ENCODE measurements at regions not wholly inside any gene's neighbourhood (a gene's known extent, or its start where the extent isn't known, plus 50 kb on each side); places are given as distances from the start of the nearest gene placed in this dataset.

- DNase-seq (ENCODE audit: low read depth) = no peak
Measured at GRCh38 chr11:119520400-119520799, 97.4 kb upstream of the THY1 start.

- DNase-seq (ENCODE audit: low read depth) = no peak
Measured at GRCh38 chr11:119519796-119520195, 96.8 kb upstream of the THY1 start.

DNA sequence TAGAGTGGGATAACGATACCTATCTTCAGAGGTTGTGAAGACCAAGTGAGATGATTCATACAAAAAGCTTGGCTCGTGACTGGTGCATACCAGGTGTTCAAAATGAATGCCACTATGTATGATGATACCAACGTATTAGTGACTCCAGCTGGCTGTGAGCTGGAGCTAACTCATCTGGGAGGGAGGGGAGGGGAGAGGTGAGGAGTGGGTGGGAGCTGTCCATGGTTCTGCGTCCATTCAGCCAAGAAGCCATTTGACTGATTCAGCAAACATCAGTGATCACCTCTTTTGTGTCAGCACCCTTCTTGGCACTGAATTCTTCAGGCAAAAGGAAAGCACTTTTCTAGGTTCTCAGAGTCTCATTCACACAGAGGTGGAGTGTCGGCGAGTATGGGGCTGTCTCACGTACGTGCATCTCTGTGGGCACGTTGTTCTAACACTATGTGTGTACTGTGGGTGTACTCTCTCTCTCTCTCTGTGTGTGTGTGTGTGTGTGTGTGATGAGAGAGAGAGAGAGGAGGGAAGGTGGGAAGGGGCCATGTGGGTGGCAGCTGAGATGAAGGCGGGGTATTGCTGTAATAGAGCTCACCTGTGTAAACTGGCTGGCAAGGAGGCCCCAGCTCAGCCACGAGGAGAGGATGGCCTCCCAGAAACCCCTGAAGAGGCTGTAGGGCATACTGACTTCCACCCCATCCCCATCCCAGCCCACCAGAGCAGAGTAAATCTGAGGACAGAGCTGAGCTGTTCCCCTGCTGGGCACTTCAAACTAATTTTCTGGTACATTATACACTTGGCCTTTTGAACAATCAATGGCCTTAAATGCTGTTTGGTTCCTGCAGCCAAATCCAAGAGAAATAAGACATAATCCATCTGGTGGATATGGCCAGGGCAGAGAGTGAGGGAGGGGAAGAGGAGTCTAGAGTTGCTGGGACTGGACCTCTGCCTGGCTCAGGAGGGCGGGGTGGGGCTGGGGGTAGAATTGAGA lies 96.1 kb upstream of the THY1 start:
- no peak for DNase-seq (ENCODE audit: low read depth)

GRCh38 chr11:119515771-119516400 lies 92.9 kb upstream of the THY1 start:
- no peak for DNase-seq (ENCODE audit: low read depth)

DNA sequence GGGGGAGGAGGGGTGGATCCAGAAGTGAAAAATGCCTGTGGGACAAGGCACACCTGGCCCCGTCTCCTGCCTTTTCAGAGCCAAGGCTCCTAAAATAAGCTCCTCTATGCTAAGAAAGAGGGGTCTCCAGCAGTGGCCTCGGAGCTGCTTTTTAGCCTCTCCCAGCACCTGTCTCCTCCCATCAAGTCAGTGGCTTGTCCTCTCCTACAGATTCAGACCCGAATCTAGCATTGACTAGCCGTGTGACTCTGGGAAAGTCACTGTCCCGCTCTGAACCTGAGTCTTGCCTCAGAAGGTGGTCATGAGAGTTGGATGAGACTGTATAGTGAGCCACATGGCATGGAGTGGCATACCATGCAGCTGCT lies 90.8 kb upstream of the THY1 start:
- no peak for DNase-seq (ENCODE audit: low read depth)

DNA sequence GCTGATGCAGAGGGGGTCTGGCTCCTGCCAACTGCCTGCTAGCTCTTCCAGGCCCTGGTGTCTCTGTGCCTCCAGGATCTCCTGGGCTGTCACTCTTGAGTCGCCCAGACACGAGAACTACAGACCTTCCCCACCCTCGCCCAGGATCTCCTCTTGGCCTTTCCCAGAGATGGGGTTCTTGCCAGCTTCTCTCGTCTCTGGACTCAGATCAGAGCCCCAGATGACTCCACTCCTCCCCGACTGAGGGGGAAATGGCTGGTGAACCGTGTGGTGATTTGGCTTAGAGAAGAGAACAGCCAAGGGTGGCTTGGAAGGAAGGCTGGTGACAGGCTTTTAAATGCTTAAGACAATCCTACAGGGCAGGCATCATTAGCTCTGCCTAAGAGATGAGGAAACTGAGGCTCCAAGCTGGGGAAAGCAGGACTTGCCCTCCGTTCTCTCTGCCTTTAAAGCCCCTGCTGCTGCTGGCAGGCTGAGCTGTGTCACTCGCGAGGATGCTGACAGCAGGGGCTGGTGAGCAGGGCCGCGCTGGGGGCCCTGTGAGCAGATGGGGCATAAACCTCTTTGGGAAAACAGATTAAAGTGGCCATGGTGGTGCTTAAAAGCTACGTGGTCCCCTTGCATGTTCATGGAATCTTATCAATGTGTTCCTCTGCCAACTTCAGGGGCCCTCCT lies 90.3 kb upstream of the THY1 start:
- no peak for DNase-seq (ENCODE audit: low read depth)

DNA sequence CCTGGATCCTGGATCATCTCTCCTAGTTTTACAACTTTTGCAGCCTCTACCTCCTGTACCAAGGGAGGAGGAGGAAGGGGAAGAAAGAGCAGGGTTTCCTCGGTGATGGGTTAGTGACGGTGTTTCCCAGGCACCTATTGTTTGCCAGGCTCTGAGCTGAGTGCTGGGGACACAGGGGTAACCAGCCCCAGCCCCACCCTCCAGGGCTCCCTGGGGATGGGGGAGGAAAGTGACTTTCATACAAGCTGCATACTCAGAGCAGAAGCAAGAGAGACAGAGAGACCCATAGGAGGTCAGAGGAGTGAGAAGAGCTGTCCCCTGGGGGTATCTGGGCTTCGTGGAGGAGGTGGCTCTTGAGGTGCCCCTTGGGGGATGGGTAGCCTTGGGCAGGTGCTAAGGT lies 89.4 kb upstream of the THY1 start:
- DNase-seq (ENCODE audit: low read depth) = no peak

GRCh38 chr11:119511614-119512306 lies 88.8 kb upstream of the THY1 start:
- no peak for DNase-seq (ENCODE audit: low read depth)

DNA sequence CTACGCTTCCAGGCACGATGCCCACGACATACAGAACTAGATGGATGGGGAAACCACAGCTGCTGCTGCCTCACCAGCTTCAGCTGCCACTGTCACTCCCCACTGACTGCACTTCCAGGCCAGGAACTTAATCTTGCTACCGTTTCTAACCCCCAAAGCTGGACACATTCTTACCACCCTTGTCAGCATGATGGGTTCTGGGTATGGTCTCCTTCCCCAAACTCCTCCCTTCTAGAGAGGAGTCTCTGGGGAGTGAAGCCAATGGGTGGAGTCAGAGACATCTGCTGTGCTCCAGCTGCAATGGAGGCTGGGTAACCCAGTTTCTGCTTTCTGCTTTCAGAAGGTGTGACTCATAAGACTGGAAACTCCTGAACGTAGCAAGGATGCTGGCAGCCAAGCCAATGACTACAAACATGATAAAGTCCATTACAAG lies 87.0 kb upstream of the THY1 start:
- no peak for DNase-seq (ENCODE audit: low read depth)

- DNase-seq (ENCODE audit: low read depth) = no peak
Measured at GRCh38 chr11:119509282-119509841, 86.4 kb upstream of the THY1 start.

DNA sequence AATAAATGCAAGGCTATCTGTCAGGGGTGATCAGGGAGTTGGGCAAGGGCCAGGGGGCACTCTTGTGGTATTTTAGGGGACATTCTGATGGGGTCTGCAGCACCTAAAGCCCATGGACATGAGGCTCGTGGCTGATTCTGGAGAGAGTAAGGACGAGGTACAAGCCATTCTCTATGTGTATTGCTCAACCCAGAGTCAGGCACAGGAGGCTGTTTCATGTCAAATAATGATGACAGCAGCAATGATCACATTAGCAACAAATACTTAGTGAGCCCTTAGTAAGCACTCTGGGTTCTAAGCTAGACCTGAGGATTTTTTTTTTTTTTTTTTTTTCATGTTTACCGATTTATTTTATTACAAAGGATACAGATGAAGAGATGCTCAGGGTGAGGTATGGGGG lies 83.5 kb upstream of the THY1 start:
- no peak for DNase-seq (ENCODE audit: low read depth)

- DNase-seq (ENCODE audit: low read depth) = no peak
Measured at GRCh38 chr11:119505861-119506260, 82.9 kb upstream of the THY1 start.

GRCh38 chr11:119505071-119505470 lies 82.1 kb upstream of the THY1 start:
- no peak for DNase-seq (ENCODE audit: low read depth)

DNA sequence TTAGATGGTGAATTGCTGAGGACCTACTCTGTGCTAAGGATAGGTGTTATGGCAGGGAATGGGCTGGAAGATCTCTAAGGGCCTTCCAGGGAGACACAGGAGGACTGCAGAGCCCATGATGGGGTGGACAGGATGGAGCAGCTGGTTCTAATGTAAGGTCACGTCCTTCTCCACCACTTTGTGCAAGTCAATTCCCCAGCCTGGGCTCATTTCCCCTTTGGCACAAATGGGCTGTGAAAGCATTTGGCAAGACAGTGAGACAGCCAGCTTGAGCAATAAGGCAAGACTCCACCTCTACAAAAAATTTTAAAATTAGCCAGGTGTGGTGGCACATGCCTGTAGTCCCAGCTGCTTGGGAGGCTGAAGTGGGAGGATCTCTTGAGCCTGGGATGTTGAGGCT lies 81.4 kb upstream of the THY1 start:
- DNase-seq (ENCODE audit: low read depth) = no peak

DNA sequence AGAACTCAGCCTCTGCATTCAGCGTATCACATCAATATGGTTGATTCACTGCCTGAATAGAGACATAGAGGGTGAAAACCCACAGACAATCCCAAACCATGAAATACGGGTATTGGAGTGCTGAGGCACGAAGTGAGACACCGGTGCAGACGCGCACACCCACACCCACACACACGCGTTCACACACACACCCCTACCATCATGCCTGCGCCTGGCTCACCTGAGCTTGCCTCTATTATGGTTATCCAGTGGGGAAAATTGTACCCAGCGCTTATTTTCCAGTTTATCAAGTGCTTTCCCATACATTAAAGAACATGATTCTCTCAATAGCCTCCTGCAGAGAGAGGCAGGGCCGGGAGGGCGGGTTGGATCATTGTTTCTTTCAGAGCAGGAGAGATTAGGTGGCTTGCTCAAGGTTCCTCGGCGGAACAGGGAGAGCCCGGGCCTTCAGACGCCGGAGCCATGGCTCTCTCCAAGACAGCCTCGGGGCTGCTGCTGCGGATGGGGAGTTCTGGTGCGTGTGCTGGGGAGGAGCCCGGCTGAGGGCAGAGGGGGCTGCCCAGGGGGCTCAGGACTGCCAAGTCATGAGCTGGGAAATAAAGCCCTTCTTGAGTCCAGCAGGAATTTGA lies 78.9 kb upstream of the THY1 start:
- no peak for DNase-seq (ENCODE audit: low read depth)

DNA sequence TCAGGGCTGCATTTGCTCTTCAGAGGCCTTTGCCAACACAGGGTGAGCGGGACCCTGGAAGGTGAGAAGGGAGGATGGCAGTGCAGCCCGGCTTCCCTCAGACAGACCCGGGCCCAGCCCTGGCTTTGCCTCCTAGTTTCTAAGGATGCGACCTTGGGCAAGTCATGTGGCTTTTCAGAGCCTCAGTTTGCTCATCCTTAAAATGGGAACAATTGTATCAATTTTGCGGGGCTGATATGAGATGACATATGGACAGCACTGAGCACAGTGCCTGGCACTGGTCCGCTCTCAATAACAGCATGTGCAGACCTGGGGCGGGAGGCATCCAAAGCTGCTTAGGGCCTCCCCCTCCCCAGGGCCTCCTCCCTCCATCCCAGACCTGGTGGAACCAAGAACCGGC lies 74.7 kb upstream of the THY1 start:
- DNase-seq (ENCODE audit: low read depth) = no peak

DNA sequence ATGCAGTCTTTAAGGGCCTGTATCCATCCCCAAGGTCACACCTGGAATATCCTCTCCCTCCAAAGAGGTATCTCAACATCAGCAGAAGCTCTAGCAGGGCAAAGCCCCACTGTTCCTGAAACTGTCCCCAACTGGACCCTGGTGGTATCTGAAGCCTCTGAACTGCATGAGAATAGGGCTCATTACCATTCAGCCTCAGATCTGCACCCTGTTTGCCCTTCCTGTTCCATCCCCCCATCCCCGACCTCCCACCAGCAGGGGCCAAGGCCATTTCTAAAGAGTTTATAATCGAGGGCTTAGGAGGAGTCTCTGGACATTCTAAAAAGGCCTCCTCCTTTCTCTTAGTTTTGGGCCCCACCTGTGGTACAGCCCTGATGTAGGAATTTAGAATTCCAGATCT lies 74.0 kb upstream of the THY1 start:
- no peak for DNase-seq (ENCODE audit: low read depth)

GRCh38 chr11:119496469-119496868 lies 73.5 kb upstream of the THY1 start:
- DNase-seq (ENCODE audit: low read depth) = no peak

DNA sequence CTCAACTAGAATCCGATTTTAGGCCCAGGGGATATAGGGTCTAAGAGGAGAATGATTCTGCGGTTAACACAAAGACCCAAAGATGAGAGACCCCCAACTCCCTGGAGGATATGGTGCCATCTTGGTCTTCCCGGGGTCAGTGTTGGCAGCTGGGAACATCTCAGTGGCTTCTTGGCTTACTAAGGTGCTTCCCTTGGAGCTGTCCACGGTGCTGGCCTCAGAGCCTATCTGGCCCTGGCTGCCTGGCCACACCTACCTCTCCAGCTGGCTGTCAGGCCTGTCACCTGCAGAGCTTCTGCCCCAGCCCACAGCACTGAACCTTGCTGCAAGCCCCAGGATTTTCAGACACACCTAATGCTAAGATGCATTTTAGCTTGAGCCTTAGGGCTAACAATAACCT lies 70.7 kb upstream of the THY1 start:
- no peak for DNase-seq (ENCODE audit: low read depth)

DNA sequence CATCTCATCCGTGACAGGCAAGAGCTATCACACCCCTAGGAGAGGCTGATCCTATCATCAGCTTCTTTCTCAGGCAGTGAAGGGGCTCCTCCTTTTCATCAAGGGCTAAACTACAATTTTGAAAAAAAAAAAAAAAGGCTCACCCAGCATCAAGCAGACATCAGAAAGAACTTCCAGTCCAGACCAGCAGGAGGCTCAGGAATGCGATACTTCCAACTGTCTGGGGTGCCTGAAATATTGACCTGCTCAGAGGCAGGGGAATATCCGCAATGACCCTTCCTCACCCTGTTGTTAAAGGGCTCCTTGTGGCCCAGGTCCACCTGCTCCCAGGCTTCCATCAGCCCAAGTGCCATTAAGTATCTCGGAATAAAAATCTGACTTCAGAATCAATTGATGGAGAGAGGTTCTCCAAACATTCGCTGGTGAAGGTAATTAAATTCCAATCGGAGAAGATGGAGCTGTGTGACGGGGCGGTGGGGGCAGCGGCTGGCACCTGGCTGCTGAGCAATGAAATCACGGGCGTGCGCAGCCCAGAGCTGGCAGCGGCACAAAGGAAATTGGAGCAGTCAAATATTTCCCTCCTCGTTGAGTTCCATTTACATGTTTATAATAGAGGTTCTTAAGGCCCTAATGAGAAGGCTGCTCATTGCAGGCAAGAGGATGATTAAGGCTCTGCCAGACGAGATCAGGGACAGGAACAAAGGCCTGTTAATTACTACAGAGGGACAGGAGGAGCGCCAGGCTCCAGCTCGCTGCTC lies 69.0 kb upstream of the THY1 start:
- no peak for DNase-seq (ENCODE audit: low read depth)

All from stimulated activated CD8-positive, alpha-beta memory T cell treated with anti-CD3 and anti-CD28 coated beads, Interleukin-15, amount 100 ng/mL, for 1 hour (primary cell).